BLaER1 treated with 17β-estradiol and CSF1 and Interleukin-3, amounts not matched to agents 10 nM and 100 nM (cell line): ENCODE measurements at regions not wholly inside any gene's neighbourhood (a gene's known extent, or its start where the extent isn't known, plus 50 kb on each side); places are given as distances from the start of the nearest gene placed in this dataset.
"Not testable (repeated sequence)": the region's sequence is repeated elsewhere in the genome, so short reads cannot be mapped to it uniquely, and the experiment has no call there.

Experiments
- H3K27ac ChIP-seq, 11 experiments: shearing (Covaris generic); formaldehyde crosslinking; 2 replicates each; pipeline ENCODE4 v1.8.1; 2022
- H3K27me3 ChIP-seq, 11 experiments: shearing (Covaris generic); formaldehyde crosslinking; 2 replicates each; pipeline ENCODE4 v1.8.1; 2022
- H3K36me3 ChIP-seq, 11 experiments: shearing (Covaris generic); formaldehyde crosslinking; 2 replicates each; pipeline ENCODE4 v1.8.1; 2022
- H3K4me1 ChIP-seq, 10 experiments: shearing (Covaris generic); formaldehyde crosslinking; 2 replicates each; pipeline ENCODE4 v1.8.1; 2022
- H3K4me2 ChIP-seq, 11 experiments: shearing (Covaris generic); formaldehyde crosslinking; 2 replicates each; pipeline ENCODE4 v1.8.1; 2022
- H3K4me3 ChIP-seq, 10 experiments: shearing (Covaris generic); formaldehyde crosslinking; 2 replicates each; pipeline ENCODE4 v1.8.1; 2022
- H3K9ac ChIP-seq, 11 experiments: shearing (Covaris generic); formaldehyde crosslinking; 2 replicates each; pipeline ENCODE4 v1.8.1; 2022
- H3K9me3 ChIP-seq, 11 experiments: shearing (Covaris generic); formaldehyde crosslinking; replicated peaks in 1 of 11; 2 replicates each; pipeline ENCODE4 v1.8.1; 2022
- H4K20me1 ChIP-seq, 11 experiments: shearing (Covaris generic); formaldehyde crosslinking; 2 replicates each; pipeline ENCODE4 v1.8.1; 2022
- Cebpa-rat ChIP-seq, 11 experiments: shearing (Covaris generic); IDR thresholded peaks; 2 replicates each; pipeline ENCODE4 v1.8.1; 2022

DNA sequence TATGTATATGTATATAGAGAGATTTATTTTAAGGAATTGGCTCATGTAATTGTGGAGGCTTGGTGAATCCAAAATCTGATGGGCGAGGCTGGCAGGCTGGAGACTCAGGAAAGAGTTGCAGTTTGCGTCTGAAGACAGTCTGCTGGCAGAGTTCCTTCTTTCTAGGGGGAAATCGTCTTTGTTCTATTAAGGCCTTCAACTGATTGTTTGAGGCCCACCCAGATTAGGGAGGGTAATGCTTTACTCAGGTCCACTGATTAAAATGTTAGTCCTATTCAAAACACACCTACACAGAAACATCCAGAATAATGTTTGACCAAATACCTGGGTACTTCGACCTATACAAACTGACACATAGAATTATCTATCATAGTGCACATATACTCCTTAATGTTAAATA is 149.5 kb downstream of the NAA11 start:
- no peaks in the 10 kb centered on the region for H3K4me1 ChIP-seq
- no peaks in the 10 kb centered on the region for H4K20me1 ChIP-seq
- no peaks in the 10 kb centered on the region for H3K36me3 ChIP-seq
- no peak overlapping the region for H3K4me2 ChIP-seq
- no peaks in the 10 kb centered on the region for H3K27me3 ChIP-seq
- H3K9ac ChIP-seq = no peak overlapping the region
- H3K9me3 ChIP-seq = peaks cover 0 to 6% (median 0%) of the 10 kb centered on the region in 11 experiments; a peak in 1 of 22 replicates
- no peak overlapping the region for H3K27ac ChIP-seq
- H3K4me3 ChIP-seq = no peak overlapping the region
- TF ChIP-seq Cebpa-rat (IDR thresholded peaks at IDR 0.05) = no peak

DNA sequence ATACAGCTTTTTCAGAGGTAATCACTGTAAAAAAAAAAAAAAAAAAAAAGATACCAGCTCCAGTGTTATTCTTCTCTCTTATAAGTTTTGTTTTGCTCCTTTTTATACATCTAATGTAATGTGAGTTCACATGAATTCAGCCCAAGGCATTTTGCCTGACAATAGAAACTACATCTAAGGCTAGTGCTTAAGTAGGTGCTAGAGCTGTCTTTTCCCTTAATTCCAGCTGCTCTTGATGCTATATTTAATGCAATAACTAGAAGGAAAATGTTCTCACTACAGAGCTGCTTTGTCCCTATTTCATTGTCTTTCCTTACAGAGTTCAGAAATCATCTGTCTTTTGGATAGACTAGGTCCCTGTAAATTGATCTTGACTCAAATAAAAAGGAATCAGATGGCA is 150.1 kb downstream of the NAA11 start:
- H4K20me1 ChIP-seq = no peaks in the 10 kb centered on the region
- no peaks in the 10 kb centered on the region for H3K27me3 ChIP-seq
- no peak overlapping the region for H3K9ac ChIP-seq
- no peaks in the 10 kb centered on the region for H3K4me1 ChIP-seq
- H3K4me2 ChIP-seq = no peak overlapping the region
- H3K27ac ChIP-seq = no peak overlapping the region
- no peak overlapping the region for H3K4me3 ChIP-seq
- no peaks in the 10 kb centered on the region for H3K36me3 ChIP-seq
- 0 out of 22 replicates have a peak, but pooled peaks cover 0 to 6% (median 0%) of the 10 kb centered on the region in 11 experiments for H3K9me3 ChIP-seq
- no peak for TF ChIP-seq Cebpa-rat (IDR thresholded peaks at IDR 0.05)

GRCh38 chr4:79174490-79175252 is 151.2 kb downstream of the NAA11 start:
- H3K36me3 ChIP-seq = no peaks in the 10 kb centered on the region
- H3K27me3 ChIP-seq = no peaks in the 10 kb centered on the region
- no peak overlapping the region for H3K4me2 ChIP-seq
- H3K9ac ChIP-seq = no peak overlapping the region
- H3K9me3 ChIP-seq = 0 out of 22 replicates have a peak, but pooled peaks cover 0 to under 1% (median 0%) of the 10 kb centered on the region in 11 experiments
- TF ChIP-seq Cebpa-rat (IDR thresholded peaks at IDR 0.05) = no peak
- H3K4me1 ChIP-seq = no peaks in the 10 kb centered on the region
- no peak overlapping the region for H3K27ac ChIP-seq
- H4K20me1 ChIP-seq = no peaks in the 10 kb centered on the region
- H3K4me3 ChIP-seq = no peak overlapping the region

DNA sequence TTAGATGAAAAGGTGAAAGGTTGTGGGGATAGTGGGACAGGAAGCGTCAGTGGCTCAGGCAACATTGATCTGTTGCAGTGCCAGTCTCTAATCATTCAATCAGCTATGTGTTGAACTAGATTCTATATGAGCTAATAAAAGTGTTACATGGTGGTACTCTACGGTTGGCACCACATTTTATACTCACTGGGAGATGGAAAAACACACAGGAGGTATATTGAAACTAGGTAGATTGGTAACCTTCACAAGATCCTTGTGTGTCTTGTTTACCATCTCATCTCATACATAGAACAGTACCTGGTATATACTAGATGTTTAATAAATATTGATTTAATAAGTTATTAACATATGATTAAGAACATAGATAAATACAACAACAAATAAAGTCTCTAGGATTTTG is 152.7 kb downstream of the NAA11 start:
- Histone ChIP-seq H3K36me3 (no peaks in the 10 kb centered on the region), H3K27ac (no peak overlapping the region), H3K4me3 (no peak overlapping the region), H3K4me2 (no peak overlapping the region), H3K9ac (no peak overlapping the region), H3K4me1 (no peaks in the 10 kb centered on the region), H3K27me3 (no peaks in the 10 kb centered on the region), H4K20me1 (no peaks in the 10 kb centered on the region), H3K9me3 (0 out of 22 replicates have a peak, but pooled peaks cover 0 to 2% (median 0%) of the 10 kb centered on the region in 11 experiments)
- TF ChIP-seq Cebpa-rat (IDR thresholded peaks at IDR 0.05) = no peak

DNA sequence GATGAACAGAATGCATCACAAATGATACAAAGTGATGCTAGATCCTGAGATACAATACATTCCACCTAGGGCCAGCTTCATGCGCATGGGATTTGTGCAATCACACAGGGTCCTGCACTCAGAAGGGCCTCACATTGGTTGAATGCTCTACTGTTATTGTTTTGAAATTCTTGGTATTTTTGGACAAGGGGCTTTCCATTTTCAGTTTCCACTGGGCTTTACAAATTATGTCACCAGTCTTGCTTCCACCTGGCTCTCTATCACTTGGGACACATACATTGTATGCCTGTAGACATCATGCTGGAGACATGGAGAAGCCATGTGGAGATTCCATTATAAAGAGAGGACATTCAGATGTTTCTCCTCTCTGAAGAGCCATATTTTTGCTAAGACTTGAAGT is 155.8 kb downstream of the NAA11 start:
- Histone ChIP-seq H3K4me3 (no peak overlapping the region), H3K4me1 (no peaks in the 10 kb centered on the region), H3K27me3 (no peaks in the 10 kb centered on the region), H3K36me3 (no peaks in the 10 kb centered on the region), H3K9ac (no peak overlapping the region), H3K27ac (no peak overlapping the region), H4K20me1 (no peaks in the 10 kb centered on the region), H3K9me3 (0 out of 22 replicates have a peak, but pooled peaks cover 0 to 4% (median 0%) of the 10 kb centered on the region in 11 experiments), H3K4me2 (no peak overlapping the region)
- no peak for TF ChIP-seq Cebpa-rat (IDR thresholded peaks at IDR 0.05)

GRCh38 chr4:79164907-79165610 is 160.8 kb downstream of the NAA11 start:
- Histone ChIP-seq H3K4me1 (no peaks in the 10 kb centered on the region), H3K36me3 (no peaks in the 10 kb centered on the region), H3K4me2 (no peak overlapping the region), H3K27me3 (no peaks in the 10 kb centered on the region), H3K9me3 (0 out of 22 replicates have a peak, but pooled peaks cover 0 to 4% (median 0%) of the 10 kb centered on the region in 11 experiments), H3K4me3 (no peak overlapping the region), H3K9ac (no peak overlapping the region), H3K27ac (no peak overlapping the region), H4K20me1 (no peaks in the 10 kb centered on the region)
- no peak for TF ChIP-seq Cebpa-rat (IDR thresholded peaks at IDR 0.05)

GRCh38 chr4:79163981-79164490 is 161.8 kb downstream of the NAA11 start:
- no peak overlapping the region for H3K27ac ChIP-seq
- H3K9ac ChIP-seq = no peak overlapping the region

GRCh38 chr4:79160962-79161361 is 164.9 kb downstream of the NAA11 start:
- no peak overlapping the region for H3K4me2 ChIP-seq
- H3K4me1 ChIP-seq = no peaks in the 10 kb centered on the region
- no peak for TF ChIP-seq Cebpa-rat (IDR thresholded peaks at IDR 0.05)
- no peaks in the 10 kb centered on the region for H4K20me1 ChIP-seq
- H3K27ac ChIP-seq = no peak overlapping the region
- H3K27me3 ChIP-seq = no peaks in the 10 kb centered on the region
- H3K9me3 ChIP-seq = no peaks in the 10 kb centered on the region
- H3K4me3 ChIP-seq = no peak overlapping the region
- H3K9ac ChIP-seq = no peak overlapping the region
- no peaks in the 10 kb centered on the region for H3K36me3 ChIP-seq

More at GRCh38 chr4:79163981-79164490, 161.8 kb downstream of the NAA11 start:
- no peak overlapping the region for H3K4me3 ChIP-seq
- H3K4me2 ChIP-seq = no peak overlapping the region
- no peak for TF ChIP-seq Cebpa-rat (IDR thresholded peaks at IDR 0.05)
- no peaks in the 10 kb centered on the region for H3K27me3 ChIP-seq
- 0 out of 22 replicates have a peak, but pooled peaks cover 0 to 4% (median 0%) of the 10 kb centered on the region in 11 experiments for H3K9me3 ChIP-seq
- H3K4me1 ChIP-seq = no peaks in the 10 kb centered on the region
- no peaks in the 10 kb centered on the region for H4K20me1 ChIP-seq
- no peaks in the 10 kb centered on the region for H3K36me3 ChIP-seq

- not testable (repeated sequence) for H3K9ac ChIP-seq, H3K36me3 ChIP-seq, H3K27me3 ChIP-seq, H3K4me2 ChIP-seq, H3K9me3 ChIP-seq, H4K20me1 ChIP-seq, H3K27ac ChIP-seq, H3K4me3 ChIP-seq, H3K4me1 ChIP-seq
These were observed 167.2 kb downstream of the NAA11 start for GRCh38 chr4:79158705-79159104.
